LNCAP (cell line): ENCODE measurements at regions not wholly inside any gene's neighbourhood (a gene's known extent, or its start where the extent isn't known, plus 50 kb on each side); places are given as distances from the start of the nearest gene placed in this dataset.

Source experiments
- CTCF ChIP-seq: fragments of 450-650 bp; IDR thresholded peaks from 2 replicates; pipeline ENCODE4 v1.5.1; 2017; ENCODE audit warnings: mild to moderate bottlenecking

GRCh38 chrX:121356139-121356849, 308.9 kb downstream of the GLUD2 start:
- no peak for TF ChIP-seq CTCF

GRCh38 chrX:121356850-121357171, 309.4 kb downstream of the GLUD2 start:
- no peak for TF ChIP-seq CTCF

GRCh38 chrX:121360280-121360679, 312.9 kb downstream of the GLUD2 start:
- no peak for TF ChIP-seq CTCF

- no peak for TF ChIP-seq CTCF
Measured at GRCh38 chrX:121365572-121366161, 318.3 kb downstream of the GLUD2 start.

- no peak for TF ChIP-seq CTCF
Measured at GRCh38 chrX:121374471-121374870, 327.1 kb downstream of the GLUD2 start.

- TF ChIP-seq CTCF: no peak
Measured at GRCh38 chrX:121389976-121390714, 342.7 kb downstream of the GLUD2 start.

- no peak for TF ChIP-seq CTCF
Measured at GRCh38 chrX:121405826-121406225, 358.4 kb downstream of the GLUD2 start.
